ENCODE measurements at regions not wholly inside any gene's neighbourhood (a gene's known extent, or its start where the extent isn't known, plus 50 kb on each side); places are given as distances from the start of the nearest gene placed in this dataset.

DNA sequence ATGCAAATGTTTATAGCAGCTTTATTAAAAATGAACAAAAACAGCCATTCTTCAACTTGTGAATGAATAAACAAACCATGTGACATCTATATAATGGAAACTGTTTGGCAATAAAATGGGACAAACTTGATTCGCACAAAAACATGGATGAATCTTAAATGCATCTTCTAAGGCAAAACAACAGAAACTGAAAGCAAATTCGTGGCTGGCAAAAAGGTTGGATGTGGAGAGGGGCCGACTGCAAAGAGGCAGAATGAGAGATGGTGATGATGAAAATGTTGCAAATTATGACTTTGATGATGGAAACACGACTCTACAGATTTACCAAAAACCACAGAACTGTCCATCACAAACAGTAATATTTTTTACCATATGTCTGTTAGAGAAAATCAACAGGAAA lies 327.0 kb upstream of the NR5A2 start:
- no peaks in the 10 kb centered on the region for H3K27me3 ChIP-seq (ENCODE audit: control insufficient read depth in 2 of 2, insufficient read depth in 2 of 2, low read length in 2 of 2)
- no peaks in the 10 kb centered on the region for H3K36me3 ChIP-seq (ENCODE audit: control insufficient read depth in 2 of 2, insufficient read depth in 2 of 2, low read length in 2 of 2)
- H3K4me1 ChIP-seq (ENCODE audit: control insufficient read depth in 2 of 2, insufficient read depth in 2 of 2, low read length in 2 of 2), result no peaks in the 10 kb centered on the region
- H3K9ac ChIP-seq (ENCODE audit: low read depth in 1 of 2, low read length in 2 of 2), result no peak overlapping the region
- no peak overlapping the region for H3K4me3 ChIP-seq (ENCODE audit: low read length in 2 of 2)
- no peak overlapping the region for H3K27ac ChIP-seq (ENCODE audit: low read depth in 2 of 2, low read length in 2 of 2)
- no peaks in the 10 kb centered on the region for H3K9me3 ChIP-seq (ENCODE audit: control insufficient read depth in 2 of 2, low read length in 2 of 2)

GRCh38 chr1:199701726-199702125 lies 325.8 kb upstream of the NR5A2 start:
- Histone ChIP-seq H3K36me3 (ENCODE audit: control insufficient read depth in 2 of 2, insufficient read depth in 2 of 2, low read length in 2 of 2) (no peaks in the 10 kb centered on the region), H3K27ac (ENCODE audit: low read depth in 2 of 2, low read length in 2 of 2) (no peak overlapping the region), H3K4me1 (ENCODE audit: control insufficient read depth in 2 of 2, insufficient read depth in 2 of 2, low read length in 2 of 2) (no peaks in the 10 kb centered on the region), H3K4me3 (ENCODE audit: low read length in 2 of 2) (no peak overlapping the region), H3K9me3 (ENCODE audit: control insufficient read depth in 2 of 2, low read length in 2 of 2) (no peaks in the 10 kb centered on the region), H3K9ac (ENCODE audit: low read depth in 1 of 2, low read length in 2 of 2) (no peak overlapping the region), H3K27me3 (ENCODE audit: control insufficient read depth in 2 of 2, insufficient read depth in 2 of 2, low read length in 2 of 2) (no peaks in the 10 kb centered on the region)

GRCh38 chr1:199704231-199704630 lies 323.3 kb upstream of the NR5A2 start:
- Histone ChIP-seq H3K4me3 (ENCODE audit: low read length in 2 of 2) (no peak overlapping the region), H3K4me1 (ENCODE audit: control insufficient read depth in 2 of 2, insufficient read depth in 2 of 2, low read length in 2 of 2) (no peaks in the 10 kb centered on the region), H3K9me3 (ENCODE audit: control insufficient read depth in 2 of 2, low read length in 2 of 2) (no peaks in the 10 kb centered on the region), H3K27me3 (ENCODE audit: control insufficient read depth in 2 of 2, insufficient read depth in 2 of 2, low read length in 2 of 2) (no peaks in the 10 kb centered on the region), H3K27ac (ENCODE audit: low read depth in 2 of 2, low read length in 2 of 2) (no peak overlapping the region), H3K36me3 (ENCODE audit: control insufficient read depth in 2 of 2, insufficient read depth in 2 of 2, low read length in 2 of 2) (no peaks in the 10 kb centered on the region), H3K9ac (ENCODE audit: low read depth in 1 of 2, low read length in 2 of 2) (no peak overlapping the region)

GRCh38 chr1:199705825-199706224 lies 321.7 kb upstream of the NR5A2 start:
- Histone ChIP-seq H3K27me3 (ENCODE audit: control insufficient read depth in 2 of 2, insufficient read depth in 2 of 2, low read length in 2 of 2) (no peaks in the 10 kb centered on the region), H3K36me3 (ENCODE audit: control insufficient read depth in 2 of 2, insufficient read depth in 2 of 2, low read length in 2 of 2) (no peaks in the 10 kb centered on the region), H3K9me3 (ENCODE audit: control insufficient read depth in 2 of 2, low read length in 2 of 2) (peaks cover 0 to 1% of the 10 kb centered on the region in 2 donors)

GRCh38 chr1:199706826-199707606 lies 320.5 kb upstream of the NR5A2 start:
- Histone ChIP-seq H3K4me3 (ENCODE audit: low read length in 2 of 2) (no peak overlapping the region), H3K9me3 (ENCODE audit: control insufficient read depth in 2 of 2, low read length in 2 of 2) (peaks cover 0 to 6% of the 10 kb centered on the region in 2 donors), H3K9ac (ENCODE audit: low read depth in 1 of 2, low read length in 2 of 2) (no peak overlapping the region), H3K36me3 (ENCODE audit: control insufficient read depth in 2 of 2, insufficient read depth in 2 of 2, low read length in 2 of 2) (no peaks in the 10 kb centered on the region), H3K27me3 (ENCODE audit: control insufficient read depth in 2 of 2, insufficient read depth in 2 of 2, low read length in 2 of 2) (no peaks in the 10 kb centered on the region), H3K4me1 (ENCODE audit: control insufficient read depth in 2 of 2, insufficient read depth in 2 of 2, low read length in 2 of 2) (no peaks in the 10 kb centered on the region), H3K27ac (ENCODE audit: low read depth in 2 of 2, low read length in 2 of 2) (no peak overlapping the region)

More at GRCh38 chr1:199705825-199706224, 321.7 kb upstream of the NR5A2 start:
- Histone ChIP-seq H3K4me1 (ENCODE audit: control insufficient read depth in 2 of 2, insufficient read depth in 2 of 2, low read length in 2 of 2) (no peaks in the 10 kb centered on the region), H3K27ac (ENCODE audit: low read depth in 2 of 2, low read length in 2 of 2) (no peak overlapping the region), H3K9ac (ENCODE audit: low read depth in 1 of 2, low read length in 2 of 2) (no peak overlapping the region), H3K4me3 (ENCODE audit: low read length in 2 of 2) (no peak overlapping the region)

DNA sequence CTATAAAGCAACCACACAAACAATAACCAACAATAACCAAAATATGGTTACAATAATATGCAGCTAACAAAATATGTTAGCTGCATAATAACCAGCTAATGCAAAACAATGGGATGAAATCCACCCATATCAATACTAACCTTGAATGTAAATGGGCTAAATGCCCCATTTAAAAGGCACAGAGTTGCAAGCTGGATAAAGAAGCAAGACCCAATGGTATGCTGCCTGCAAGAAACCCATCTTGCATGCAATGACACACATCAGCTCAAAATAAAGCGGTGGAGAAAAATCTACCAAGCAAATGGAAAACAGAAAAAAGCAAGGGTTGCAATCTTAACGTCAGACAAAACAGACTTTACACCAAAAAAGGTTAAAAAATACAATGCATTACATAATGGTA lies 316.5 kb upstream of the NR5A2 start:
- no peaks in the 10 kb centered on the region for H3K27me3 ChIP-seq (ENCODE audit: control insufficient read depth in 2 of 2, insufficient read depth in 2 of 2, low read length in 2 of 2)

DNA sequence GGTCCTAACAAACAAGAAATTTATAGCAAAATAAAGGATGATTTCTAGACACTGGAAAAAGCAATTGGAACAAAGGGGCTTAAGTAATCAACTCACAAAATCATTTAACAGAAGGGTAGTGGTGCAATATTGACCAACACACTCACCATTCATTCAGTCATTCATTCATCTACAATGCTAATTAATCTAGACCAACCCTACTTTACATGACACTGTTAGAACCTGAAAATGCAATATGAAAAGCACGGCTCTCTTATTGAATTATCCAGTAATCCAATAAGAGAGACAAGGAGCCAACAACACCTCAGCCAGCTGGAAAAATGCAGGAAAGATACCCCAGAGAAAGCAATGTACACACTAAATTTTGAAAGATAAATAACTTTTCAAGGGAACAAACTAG lies 310.8 kb upstream of the NR5A2 start:
- H3K27ac ChIP-seq (ENCODE audit: low read depth in 2 of 2, low read length in 2 of 2), result no peak overlapping the region
- H3K4me1 ChIP-seq (ENCODE audit: control insufficient read depth in 2 of 2, insufficient read depth in 2 of 2, low read length in 2 of 2), result no peaks in the 10 kb centered on the region
- no peaks in the 10 kb centered on the region for H3K9me3 ChIP-seq (ENCODE audit: control insufficient read depth in 2 of 2, low read length in 2 of 2)
- no peaks in the 10 kb centered on the region for H3K27me3 ChIP-seq (ENCODE audit: control insufficient read depth in 2 of 2, insufficient read depth in 2 of 2, low read length in 2 of 2)
- H3K4me3 ChIP-seq (ENCODE audit: low read length in 2 of 2), result no peak overlapping the region
- H3K36me3 ChIP-seq (ENCODE audit: control insufficient read depth in 2 of 2, insufficient read depth in 2 of 2, low read length in 2 of 2), result no peaks in the 10 kb centered on the region
- H3K9ac ChIP-seq (ENCODE audit: low read depth in 1 of 2, low read length in 2 of 2), result no peak overlapping the region

More for the DNA sequence above, 316.5 kb upstream of the NR5A2 start:
- peaks cover 0 to 6% of the 10 kb centered on the region in 2 donors for H3K9me3 ChIP-seq (ENCODE audit: control insufficient read depth in 2 of 2, low read length in 2 of 2)
- no peaks in the 10 kb centered on the region for H3K36me3 ChIP-seq (ENCODE audit: control insufficient read depth in 2 of 2, insufficient read depth in 2 of 2, low read length in 2 of 2)
- H3K27ac ChIP-seq (ENCODE audit: low read depth in 2 of 2, low read length in 2 of 2), result no peak overlapping the region
- no peak overlapping the region for H3K4me3 ChIP-seq (ENCODE audit: low read length in 2 of 2)
- H3K4me1 ChIP-seq (ENCODE audit: control insufficient read depth in 2 of 2, insufficient read depth in 2 of 2, low read length in 2 of 2), result no peaks in the 10 kb centered on the region
- no peak overlapping the region for H3K9ac ChIP-seq (ENCODE audit: low read depth in 1 of 2, low read length in 2 of 2)

GRCh38 chr1:199719156-199719842 lies 308.2 kb upstream of the NR5A2 start:
- Histone ChIP-seq H3K27ac (ENCODE audit: low read depth in 2 of 2, low read length in 2 of 2) (no peak overlapping the region), H3K27me3 (ENCODE audit: control insufficient read depth in 2 of 2, insufficient read depth in 2 of 2, low read length in 2 of 2) (no peaks in the 10 kb centered on the region), H3K4me1 (ENCODE audit: control insufficient read depth in 2 of 2, insufficient read depth in 2 of 2, low read length in 2 of 2) (no peaks in the 10 kb centered on the region), H3K9me3 (ENCODE audit: control insufficient read depth in 2 of 2, low read length in 2 of 2) (no peaks in the 10 kb centered on the region), H3K36me3 (ENCODE audit: control insufficient read depth in 2 of 2, insufficient read depth in 2 of 2, low read length in 2 of 2) (no peaks in the 10 kb centered on the region), H3K4me3 (ENCODE audit: low read length in 2 of 2) (no peak overlapping the region), H3K9ac (ENCODE audit: low read depth in 1 of 2, low read length in 2 of 2) (no peak overlapping the region)

DNA sequence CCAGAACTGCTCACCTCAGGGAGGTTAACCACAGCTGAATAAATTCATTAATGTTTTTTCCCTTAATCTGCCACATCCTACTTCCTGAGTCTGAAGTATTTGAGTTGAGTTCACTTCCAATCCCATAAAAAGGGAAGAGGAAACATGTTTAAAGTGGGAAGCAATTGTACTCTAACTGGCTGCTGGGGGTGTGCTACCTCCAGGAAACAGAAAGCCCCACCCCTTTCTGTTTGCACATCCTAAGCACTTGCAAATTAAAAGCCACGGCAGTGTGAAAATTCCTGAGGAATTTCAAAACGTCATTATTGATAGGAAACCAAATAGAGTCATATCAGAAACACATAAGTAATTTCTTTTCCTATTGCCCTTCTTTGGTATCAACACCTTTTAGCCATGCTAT lies 307.0 kb upstream of the NR5A2 start:
- Histone ChIP-seq H3K4me1 (ENCODE audit: control insufficient read depth in 2 of 2, insufficient read depth in 2 of 2, low read length in 2 of 2) (no peaks in the 10 kb centered on the region), H3K4me3 (ENCODE audit: low read length in 2 of 2) (no peak overlapping the region), H3K36me3 (ENCODE audit: control insufficient read depth in 2 of 2, insufficient read depth in 2 of 2, low read length in 2 of 2) (no peaks in the 10 kb centered on the region), H3K9me3 (ENCODE audit: control insufficient read depth in 2 of 2, low read length in 2 of 2) (no peaks in the 10 kb centered on the region), H3K9ac (ENCODE audit: low read depth in 1 of 2, low read length in 2 of 2) (no peak overlapping the region), H3K27ac (ENCODE audit: low read depth in 2 of 2, low read length in 2 of 2) (no peak overlapping the region), H3K27me3 (ENCODE audit: control insufficient read depth in 2 of 2, insufficient read depth in 2 of 2, low read length in 2 of 2) (no peaks in the 10 kb centered on the region)

DNA sequence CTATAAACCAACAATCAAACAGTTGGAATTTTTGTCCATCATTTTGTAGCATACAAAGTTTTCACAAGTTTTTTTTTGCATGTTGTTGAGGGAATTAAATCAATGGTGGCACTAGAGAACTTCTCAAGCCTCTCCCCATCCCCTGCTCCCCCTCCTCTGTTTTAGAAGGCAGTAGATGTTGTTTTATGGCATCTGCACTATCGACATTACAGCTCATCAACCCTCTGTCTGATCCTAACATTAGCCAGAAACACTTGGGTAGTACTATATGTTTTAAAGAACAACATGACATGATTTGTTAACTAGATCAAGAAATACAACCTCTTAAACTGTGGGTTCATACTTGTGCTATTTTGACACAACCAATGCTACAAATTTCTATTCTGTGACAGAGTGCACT lies 306.5 kb upstream of the NR5A2 start:
- Histone ChIP-seq H3K4me3 (ENCODE audit: low read length in 2 of 2) (no peak overlapping the region), H3K9ac (ENCODE audit: low read depth in 1 of 2, low read length in 2 of 2) (no peak overlapping the region), H3K9me3 (ENCODE audit: control insufficient read depth in 2 of 2, low read length in 2 of 2) (no peaks in the 10 kb centered on the region), H3K27me3 (ENCODE audit: control insufficient read depth in 2 of 2, insufficient read depth in 2 of 2, low read length in 2 of 2) (no peaks in the 10 kb centered on the region), H3K4me1 (ENCODE audit: control insufficient read depth in 2 of 2, insufficient read depth in 2 of 2, low read length in 2 of 2) (no peaks in the 10 kb centered on the region), H3K27ac (ENCODE audit: low read depth in 2 of 2, low read length in 2 of 2) (no peak overlapping the region), H3K36me3 (ENCODE audit: control insufficient read depth in 2 of 2, insufficient read depth in 2 of 2, low read length in 2 of 2) (no peaks in the 10 kb centered on the region)

All from mucosa of rectum (tissue), 2 donors.